Embryonic facial prominence (tissue), 1 donor: ENCODE measurements at regions not wholly inside any gene's neighbourhood (a gene's known extent, or its start where the extent isn't known, plus 50 kb on each side); places are given as distances from the start of the nearest gene placed in this dataset.
"Not testable (repeated sequence)": the region's sequence is repeated elsewhere in the genome, so short reads cannot be mapped to it uniquely, and the experiment has no call there.

Experiments
- DNase-seq: peaks from one replicate; pipeline ENCODE4 v3.0.0-alpha.2; 2016; ENCODE audit errors: extremely low spot score

GRCh38 chr1:157219600-157219999, 81.4 kb upstream of the ETV3 start:
- DNase-seq, result no peak

GRCh38 chr1:157219182-157219581, 81.0 kb upstream of the ETV3 start:
- no peak for DNase-seq

DNA sequence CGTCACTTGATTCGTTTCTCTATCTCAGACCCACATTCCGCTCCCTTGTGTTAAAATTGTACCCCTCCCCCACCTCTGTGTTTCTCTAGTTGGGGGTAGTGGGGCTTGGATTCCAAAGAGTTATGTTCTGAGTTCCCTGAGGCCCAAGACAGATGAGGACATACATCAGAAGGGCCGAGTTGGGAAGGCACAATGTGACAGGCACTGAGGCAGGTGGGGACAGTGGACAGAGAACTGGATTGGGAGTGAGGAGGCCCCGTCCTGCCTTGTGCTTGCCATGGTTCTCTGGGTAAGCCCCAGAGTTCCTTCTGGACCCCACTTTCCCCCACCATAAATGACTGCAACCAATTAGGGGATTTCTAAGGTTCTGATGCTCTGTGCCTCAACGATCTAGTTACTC, 80.5 kb upstream of the ETV3 start:
- no peak for DNase-seq

DNA sequence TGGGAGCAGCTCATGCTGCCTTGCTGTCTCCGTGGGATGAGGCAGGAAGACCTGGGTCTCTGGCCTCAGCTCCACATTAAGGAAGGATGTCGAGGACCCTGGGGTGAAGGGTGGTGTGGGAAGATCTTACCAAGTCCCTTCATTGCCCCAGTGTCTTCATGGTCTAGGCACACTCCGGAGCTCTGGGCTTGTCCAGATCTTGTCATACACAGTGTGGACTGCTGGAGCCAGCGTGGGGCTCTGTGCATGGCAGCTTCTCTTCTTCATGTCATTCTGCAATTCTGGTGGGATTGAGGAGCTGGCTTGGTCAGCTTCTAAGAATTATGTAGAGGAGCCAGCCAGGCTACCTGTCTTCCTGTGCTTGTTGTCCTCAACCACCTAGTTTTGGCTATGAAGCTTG, 79.3 kb upstream of the ETV3 start:
- no peak for DNase-seq

DNA sequence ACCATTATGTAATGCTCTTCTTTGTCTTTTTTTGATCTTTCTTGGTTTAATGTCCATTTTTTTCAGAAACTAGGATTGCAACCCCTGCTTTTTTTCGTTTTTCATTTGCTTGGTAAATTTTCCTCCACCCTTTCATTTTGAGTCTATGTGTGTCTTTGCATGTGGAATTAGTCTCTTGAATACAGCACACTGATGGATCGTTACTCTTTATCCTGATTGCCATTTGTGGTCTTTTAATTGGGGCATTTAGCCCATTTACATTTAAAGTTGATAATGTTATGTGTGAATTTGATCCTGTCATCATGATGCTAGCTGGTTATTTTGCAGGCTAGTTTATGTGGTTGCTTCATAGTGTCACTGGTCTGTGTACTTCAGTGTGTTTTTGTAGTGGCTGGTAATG, 75.6 kb upstream of the ETV3 start:
- DNase-seq, result no peak

DNA sequence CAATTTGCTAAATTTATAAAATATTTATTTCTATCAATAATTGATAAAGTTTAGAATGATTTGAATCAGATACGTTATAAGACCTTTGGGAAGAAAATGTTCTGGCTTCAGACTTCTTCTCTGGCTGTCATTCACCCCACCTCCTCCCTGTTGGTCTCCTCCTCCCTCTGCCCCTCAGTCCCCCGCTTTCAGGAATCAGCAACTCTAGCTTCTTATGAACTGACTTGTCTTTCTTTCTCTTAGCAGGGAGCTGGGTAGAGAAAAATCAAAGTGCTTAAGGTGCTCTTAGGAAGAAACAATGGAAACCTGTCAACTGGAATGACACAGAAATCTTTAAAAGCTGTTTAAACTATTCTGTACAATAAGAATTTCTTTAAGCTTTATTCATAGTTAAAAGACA, 71.3 kb upstream of the ETV3 start:
- no peak for DNase-seq

DNA sequence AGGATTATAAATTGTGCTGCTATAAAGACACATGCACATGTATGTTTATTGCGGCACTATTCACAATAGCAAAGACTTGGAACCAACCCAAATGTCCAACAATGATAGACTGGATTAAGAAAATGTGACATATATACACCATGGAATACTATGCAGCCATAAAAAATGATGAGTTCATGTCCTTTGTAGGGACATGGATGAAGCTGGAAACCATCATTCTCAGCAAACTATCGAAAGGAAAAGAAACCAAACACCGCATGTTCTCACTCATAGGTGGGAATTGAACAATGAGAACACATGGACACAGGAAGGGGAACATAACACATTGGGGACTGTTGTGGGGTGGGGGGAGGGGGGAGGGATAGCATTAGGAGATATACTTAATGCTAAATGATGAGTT, 67.8 kb upstream of the ETV3 start:
- DNase-seq, result not testable (repeated sequence)

DNA sequence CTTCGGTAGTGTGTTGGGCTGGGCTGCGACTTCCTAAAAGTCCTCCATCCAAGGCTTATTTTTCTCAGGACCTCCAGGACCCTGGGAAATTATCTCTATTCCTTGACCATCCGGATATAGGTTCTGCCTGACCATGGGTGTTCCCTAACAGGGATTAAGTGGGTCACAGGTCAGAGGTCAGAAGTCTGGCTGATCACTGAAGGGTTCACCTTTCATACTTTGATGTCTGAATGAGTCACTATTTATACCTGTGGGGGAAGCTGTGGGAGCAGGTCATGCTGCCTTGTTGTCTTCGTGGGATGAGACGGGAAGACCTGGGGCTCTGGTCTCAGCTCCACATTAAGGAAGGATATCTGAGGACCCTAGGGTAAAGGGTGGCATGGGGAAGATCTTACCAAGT, 65.0 kb upstream of the ETV3 start:
- no peak for DNase-seq

DNA sequence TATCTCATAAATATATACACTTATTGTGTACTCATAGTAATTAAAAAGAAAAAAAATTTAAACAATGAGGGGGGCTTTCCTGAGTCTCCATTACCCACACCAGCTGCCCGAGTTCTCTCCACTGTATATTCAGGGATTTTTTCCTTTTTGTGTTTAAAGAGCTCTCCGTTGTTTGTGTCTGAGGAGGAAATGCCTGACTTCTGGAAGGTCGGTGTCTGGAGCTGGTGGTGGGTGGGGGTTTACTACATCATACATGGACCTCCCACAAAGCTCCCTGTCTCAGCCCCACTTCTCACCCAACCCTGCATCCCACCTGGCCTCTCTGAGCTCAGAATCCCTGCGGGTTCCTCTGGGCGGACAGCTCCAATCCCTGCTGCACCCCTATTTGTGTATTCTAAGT, 64.1 kb upstream of the ETV3 start:
- DNase-seq, result no peak

- DNase-seq, result no peak
These were observed 63.6 kb upstream of the ETV3 start for GRCh38 chr1:157201767-157202166.

DNA sequence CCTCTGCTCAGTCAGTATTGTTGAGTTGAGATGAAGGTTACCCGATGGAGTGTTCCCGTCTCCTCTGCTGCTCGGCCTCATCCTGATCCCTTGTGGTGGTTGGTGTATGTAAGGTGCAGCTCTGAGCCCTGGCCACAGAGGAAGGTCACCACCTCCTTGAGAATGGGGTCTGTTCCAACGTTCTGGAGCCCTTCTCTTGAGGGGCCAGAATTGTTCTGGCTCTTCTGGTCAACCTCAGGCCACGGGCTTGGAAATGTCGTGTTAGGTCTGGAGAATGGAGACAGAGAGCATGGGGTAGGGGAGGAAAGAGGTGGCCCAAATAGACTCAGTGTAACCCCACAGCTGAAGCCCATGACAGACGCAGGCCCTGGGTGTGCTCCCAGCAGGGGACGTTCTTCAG, 62.3 kb upstream of the ETV3 start:
- no peak for DNase-seq

GRCh38 chr1:157199421-157199755, 61.2 kb upstream of the ETV3 start:
- no peak for DNase-seq

- no peak for DNase-seq
These were observed 60.6 kb upstream of the ETV3 start for GRCh38 chr1:157198619-157199420.

GRCh38 chr1:157197906-157198435, 59.8 kb upstream of the ETV3 start:
- no peak for DNase-seq

- not testable (repeated sequence) for DNase-seq
These were observed 58.7 kb upstream of the ETV3 start for GRCh38 chr1:157196670-157197456.

GRCh38 chr1:157196245-157196543, 58.0 kb upstream of the ETV3 start:
- DNase-seq, result no peak

- no peak for DNase-seq
These were observed 57.5 kb upstream of the ETV3 start for GRCh38 chr1:157195521-157196244.

DNA sequence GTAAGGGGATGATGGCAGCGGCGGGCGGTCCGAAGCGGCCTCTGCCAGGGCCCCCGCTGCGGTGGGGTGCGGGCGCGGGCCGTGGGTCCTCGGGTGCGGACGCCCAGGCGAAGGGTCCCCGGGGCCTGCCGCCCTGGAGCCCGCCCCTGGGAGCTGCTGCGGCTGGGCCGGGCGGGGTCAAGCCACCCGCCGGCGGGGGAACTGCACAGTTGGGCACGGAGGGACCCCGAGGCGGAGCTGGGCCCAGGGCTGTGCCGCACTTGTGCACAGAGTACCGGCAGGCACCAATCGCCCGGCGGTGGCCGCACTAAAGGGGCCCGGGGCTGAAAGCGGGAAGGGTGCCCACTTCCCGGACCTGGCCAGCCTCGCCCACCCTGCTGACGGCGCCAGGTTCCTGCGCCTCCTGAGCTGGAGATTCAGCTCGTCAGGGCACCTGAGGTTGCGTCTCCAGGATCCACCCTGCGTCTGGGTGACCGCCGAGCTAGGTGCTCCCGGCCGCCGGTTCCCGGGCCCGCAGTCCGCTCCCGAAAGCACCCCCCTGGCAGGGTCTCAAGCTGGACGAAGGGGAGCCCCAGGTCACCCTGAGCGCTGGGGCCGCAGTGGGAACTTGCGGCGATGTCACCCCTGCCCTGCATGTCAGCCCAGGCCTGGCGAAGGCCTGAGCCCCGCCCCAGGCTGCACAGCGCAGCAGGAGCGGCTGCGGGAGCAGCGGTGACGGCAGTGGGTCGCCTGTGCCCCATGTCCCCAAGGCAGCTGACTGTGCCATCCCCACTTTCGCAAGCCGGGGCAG, 56.7 kb upstream of the ETV3 start:
- no peak for DNase-seq

DNA sequence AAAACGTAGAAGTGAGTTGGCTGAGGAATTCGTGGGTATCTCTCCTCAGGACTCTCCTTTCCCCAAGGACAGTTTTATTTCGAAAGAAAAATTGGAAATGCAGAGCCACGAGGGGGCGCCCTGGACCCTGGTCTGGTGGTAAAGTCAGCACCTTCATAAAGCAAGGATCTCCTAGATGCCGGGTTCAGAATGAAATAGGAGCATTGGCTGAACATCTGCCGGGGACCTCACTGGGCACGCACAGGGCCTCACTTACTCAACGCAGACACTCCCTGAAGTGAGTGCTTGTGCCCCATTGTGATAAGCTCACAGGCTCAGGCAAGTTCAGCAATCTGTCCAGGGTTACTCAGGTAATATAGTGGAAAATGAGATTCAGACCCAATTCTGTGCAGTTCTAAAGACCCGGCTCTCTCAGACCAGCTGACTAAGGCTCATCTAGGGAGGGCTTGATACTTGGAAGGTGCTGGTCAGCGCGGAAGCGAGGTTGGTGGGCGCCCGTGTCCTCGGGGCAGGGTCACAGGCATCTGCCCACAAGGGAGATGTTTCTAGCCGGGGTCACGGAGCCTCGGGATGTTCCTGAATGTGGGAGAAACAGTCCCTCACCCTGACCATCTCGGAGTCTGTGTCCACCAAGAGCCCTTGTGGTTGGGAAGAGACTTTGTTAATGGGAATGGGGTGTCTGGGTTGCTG, 55.7 kb upstream of the ETV3 start:
- DNase-seq, result no peak

GRCh38 chr1:157193219-157193618, 55.0 kb upstream of the ETV3 start:
- no peak for DNase-seq
